Kidney (tissue), 13 donors: ENCODE measurements at regions not wholly inside any gene's neighbourhood (a gene's known extent, or its start where the extent isn't known, plus 50 kb on each side); places are given as distances from the start of the nearest gene placed in this dataset.
A peak's percentile ranks its signal among the peaks of the same experiment; 100 is the strongest.

Source experiments
- DNase-seq, 5 donors: peaks; one replicate each; pipeline ENCODE4 v3.0.0-alpha.2; 2013 to 2020
- FAIRE-seq: peaks from 2 replicates; lab custom pipeline; 2012; peaks lifted over from hg19 to GRCh38; lab: Jason Lieb, UNC
- H3K27ac ChIP-seq, 2 donors: one replicate each; pipeline ENCODE4 v1.7.0; 2013; ENCODE audit warnings: low read depth in 2 of 2, low read length in 2 of 2, inconsistent platforms in 1 of 2
- H3K27me3 ChIP-seq: one replicate; pipeline ENCODE4 v1.7.1; 2013; ENCODE audit warnings: low read length, inconsistent platforms; ENCODE audit not compliant: control insufficient read depth, insufficient read depth
- H3K36me3 ChIP-seq, 3 donors: one replicate each; pipeline versions ENCODE4 v1.7.0 to v1.7.1; 2013; ENCODE audit warnings: low read length in 3 of 3, control low read depth in 1 of 3, inconsistent platforms in 1 of 3; ENCODE audit not compliant: insufficient read depth in 3 of 3, control insufficient read depth in 2 of 3
- H3K4me1 ChIP-seq, 3 donors: one replicate each; pipeline versions ENCODE4 v1.7.0 to v1.7.1; 2013; ENCODE audit warnings: low read length in 3 of 3, inconsistent platforms in 1 of 3, low read depth in 1 of 3; ENCODE audit not compliant: control insufficient read depth in 2 of 3, insufficient read depth in 2 of 3
- H3K4me3 ChIP-seq, 3 donors: one replicate each; pipeline versions ENCODE4 v1.7.0 to v1.8.1; 2013; ENCODE audit warnings: low read length in 3 of 3, control low read depth in 1 of 3, inconsistent platforms in 1 of 3
- H3K9ac ChIP-seq, 3 donors: one replicate each; pipeline versions ENCODE4 v1.7.0 to v1.7.1; 2013; ENCODE audit warnings: low read length in 3 of 3, control low read depth in 1 of 3, inconsistent platforms in 1 of 3
- H3K9me3 ChIP-seq, 3 donors: one replicate each; pipeline versions ENCODE4 v1.7.0 to v1.7.1; 2013; ENCODE audit warnings: low read length in 3 of 3, control low read depth in 1 of 3, inconsistent platforms in 1 of 3; ENCODE audit not compliant: control insufficient read depth in 2 of 3, insufficient read depth in 1 of 3
- intact Hi-C: fragments of 100-400 bp; cut with DNase I; formaldehyde crosslinking; loops from one replicate; pipeline ENCODE4 v1.11.1; 2022
- TF ChIP-seq, protein P1 (sequence below): IDR thresholded peaks from 3 replicates; pipeline ENCODE4 v1.5.1; 2012; ENCODE audit warnings: mild to moderate bottlenecking, moderate library complexity, borderline replicate concordance; ENCODE audit not compliant: insufficient read depth; ENCODE audit errors: extremely low read depth
- donor health status: control.
- donor health status: control.
- donor health status: control.
- donor health status: control.
- donor health status: control.
- donor health status: DM: yes; HTN: yes; CAD: no.
- donor health status: Normal renal cell carcinoma (clear cell type).

DNA sequence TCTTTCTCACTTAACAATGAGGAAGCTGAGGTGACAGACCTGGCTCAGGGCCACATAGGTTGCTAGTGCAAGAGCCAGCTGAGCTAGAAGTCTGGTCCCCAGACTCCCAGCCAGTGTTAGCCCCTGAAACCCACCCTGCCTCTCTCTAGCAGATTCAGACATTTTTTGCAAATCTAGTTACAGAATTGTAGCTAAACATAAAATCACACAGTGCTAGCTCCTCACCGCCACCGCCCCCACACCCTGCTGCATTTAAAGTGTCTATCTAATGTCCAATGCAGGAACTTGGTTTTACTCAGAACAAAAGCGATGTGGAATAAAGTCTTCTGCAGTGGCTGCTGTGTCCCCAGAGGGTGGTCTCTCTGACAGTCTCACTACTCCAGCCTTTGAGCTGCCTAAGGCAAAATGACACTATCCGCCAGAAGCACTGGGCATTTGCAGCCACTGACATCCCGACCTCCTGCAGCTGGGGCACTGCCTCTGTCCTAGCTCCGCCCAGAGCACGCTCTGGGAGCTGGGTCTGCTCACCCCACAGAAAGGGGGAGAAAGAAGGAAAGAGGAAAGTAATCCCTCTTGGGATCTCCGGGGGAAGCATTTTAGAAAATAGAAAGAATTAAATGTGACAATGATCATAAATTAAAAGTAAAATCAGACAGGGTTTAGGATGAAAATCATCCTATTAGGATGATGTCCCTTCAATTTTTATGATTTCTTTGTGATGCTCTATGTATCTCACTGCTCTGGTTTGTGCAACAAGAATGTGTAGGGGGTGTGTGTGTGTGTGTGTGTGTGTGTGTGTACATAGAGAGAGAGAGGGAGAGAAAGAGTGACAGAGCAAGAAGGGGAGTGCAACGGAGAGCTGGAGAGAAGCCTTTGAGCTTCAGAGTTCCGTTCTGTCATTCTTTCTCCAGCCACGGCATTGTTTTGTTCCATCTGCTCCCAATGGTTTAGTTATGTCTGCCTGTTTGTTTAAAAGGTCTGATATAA, 50.5 kb upstream of the ST8SIA3 start:
- intact Hi-C loops, result no loop called here
- Histone ChIP-seq H3K4me1 (no peaks in the 10 kb centered on the region), H3K27me3 (no peaks in the 10 kb centered on the region), H3K27ac (no peak overlapping the region), H3K36me3 (no peaks in the 10 kb centered on the region), H3K9ac (no peak overlapping the region), H3K9me3 (no peaks in the 10 kb centered on the region), H3K4me3 (no peak overlapping the region)
- peak in 4 of 5 donors; percentile 17 to 39 (median 22) for DNase-seq
- TF ChIP-seq, protein P1, sequence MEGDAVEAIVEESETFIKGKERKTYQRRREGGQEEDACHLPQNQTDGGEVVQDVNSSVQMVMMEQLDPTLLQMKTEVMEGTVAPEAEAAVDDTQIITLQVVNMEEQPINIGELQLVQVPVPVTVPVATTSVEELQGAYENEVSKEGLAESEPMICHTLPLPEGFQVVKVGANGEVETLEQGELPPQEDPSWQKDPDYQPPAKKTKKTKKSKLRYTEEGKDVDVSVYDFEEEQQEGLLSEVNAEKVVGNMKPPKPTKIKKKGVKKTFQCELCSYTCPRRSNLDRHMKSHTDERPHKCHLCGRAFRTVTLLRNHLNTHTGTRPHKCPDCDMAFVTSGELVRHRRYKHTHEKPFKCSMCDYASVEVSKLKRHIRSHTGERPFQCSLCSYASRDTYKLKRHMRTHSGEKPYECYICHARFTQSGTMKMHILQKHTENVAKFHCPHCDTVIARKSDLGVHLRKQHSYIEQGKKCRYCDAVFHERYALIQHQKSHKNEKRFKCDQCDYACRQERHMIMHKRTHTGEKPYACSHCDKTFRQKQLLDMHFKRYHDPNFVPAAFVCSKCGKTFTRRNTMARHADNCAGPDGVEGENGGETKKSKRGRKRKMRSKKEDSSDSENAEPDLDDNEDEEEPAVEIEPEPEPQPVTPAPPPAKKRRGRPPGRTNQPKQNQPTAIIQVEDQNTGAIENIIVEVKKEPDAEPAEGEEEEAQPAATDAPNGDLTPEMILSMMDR, result no peak
- FAIRE-seq, result no peak
